HL-60/S4 treated with retinoic acid at 250 ng/mL for 4 days and 3 days (cell line): ENCODE measurements at regions not wholly inside any gene's neighbourhood (a gene's known extent, or its start where the extent isn't known, plus 50 kb on each side); places are given as distances from the start of the nearest gene placed in this dataset.
"Not testable (repeated sequence)": the region's sequence is repeated elsewhere in the genome, so short reads cannot be mapped to it uniquely, and the experiment has no call there.

Experiments
- in situ Hi-C: fragments of 300-500 bp; cut with MboI; formaldehyde crosslinking; loops from 2 replicates; pipeline ENCODE4 v1.7.0; 2022; ENCODE audit warnings: low sequenced_read_pairs

GRCh38 chr4:53702334-53703266, 111.3 kb upstream of the LNX1 start:
- in situ Hi-C loops: no loop called here

DNA sequence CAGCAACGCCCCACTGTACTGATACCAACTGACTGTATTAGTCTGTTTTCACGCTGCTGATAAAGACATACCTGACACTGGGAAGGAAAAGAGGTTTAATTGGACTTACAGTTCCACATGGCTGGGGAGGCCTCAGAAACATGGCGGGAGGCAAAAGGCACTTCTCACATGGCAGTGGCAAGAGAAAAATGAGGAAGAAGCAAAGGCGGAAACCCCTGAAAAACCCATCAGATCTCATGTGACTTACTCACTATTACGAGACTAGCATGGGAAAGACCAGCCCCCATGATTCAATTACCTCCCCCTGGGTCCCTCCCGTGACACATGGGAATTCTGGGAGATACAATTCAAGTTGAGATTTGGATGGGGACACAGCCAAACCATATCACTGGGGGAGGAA, 110.0 kb upstream of the LNX1 start:
- in situ Hi-C loops: not testable (repeated sequence)

GRCh38 chr4:53699310-53699709, 108.0 kb upstream of the LNX1 start:
- in situ Hi-C loops: not testable (repeated sequence)

DNA sequence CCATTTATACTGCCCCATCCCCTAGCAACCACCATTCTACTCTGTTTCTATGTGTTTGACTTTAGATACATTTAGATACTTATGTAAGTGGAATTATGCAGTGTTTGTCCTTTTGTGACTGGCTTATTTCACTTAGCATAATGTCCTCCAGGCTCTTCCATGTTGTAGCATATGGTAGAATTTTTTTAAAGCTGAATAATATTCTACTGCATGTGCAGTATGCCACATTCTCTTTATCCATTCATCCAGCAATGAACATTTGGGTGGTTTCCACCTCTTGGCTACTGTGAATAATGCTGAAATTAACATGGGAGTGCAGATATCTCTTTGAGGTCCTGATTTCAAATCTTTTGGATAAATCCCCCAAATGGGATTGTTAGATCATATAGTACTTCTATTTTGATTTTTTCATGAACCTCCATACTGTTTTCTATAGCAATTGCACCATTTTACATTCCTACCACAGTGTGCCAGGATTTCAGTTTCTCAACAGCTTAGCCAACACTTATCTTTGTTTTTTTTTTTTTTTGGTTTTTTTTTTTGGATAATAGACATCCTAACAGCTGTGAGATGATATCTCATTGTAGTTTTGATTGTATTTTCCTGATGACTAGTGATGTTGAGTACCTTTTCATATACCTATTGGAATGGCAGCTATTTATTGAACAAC, 105.9 kb upstream of the LNX1 start:
- in situ Hi-C loops: no loop called here

DNA sequence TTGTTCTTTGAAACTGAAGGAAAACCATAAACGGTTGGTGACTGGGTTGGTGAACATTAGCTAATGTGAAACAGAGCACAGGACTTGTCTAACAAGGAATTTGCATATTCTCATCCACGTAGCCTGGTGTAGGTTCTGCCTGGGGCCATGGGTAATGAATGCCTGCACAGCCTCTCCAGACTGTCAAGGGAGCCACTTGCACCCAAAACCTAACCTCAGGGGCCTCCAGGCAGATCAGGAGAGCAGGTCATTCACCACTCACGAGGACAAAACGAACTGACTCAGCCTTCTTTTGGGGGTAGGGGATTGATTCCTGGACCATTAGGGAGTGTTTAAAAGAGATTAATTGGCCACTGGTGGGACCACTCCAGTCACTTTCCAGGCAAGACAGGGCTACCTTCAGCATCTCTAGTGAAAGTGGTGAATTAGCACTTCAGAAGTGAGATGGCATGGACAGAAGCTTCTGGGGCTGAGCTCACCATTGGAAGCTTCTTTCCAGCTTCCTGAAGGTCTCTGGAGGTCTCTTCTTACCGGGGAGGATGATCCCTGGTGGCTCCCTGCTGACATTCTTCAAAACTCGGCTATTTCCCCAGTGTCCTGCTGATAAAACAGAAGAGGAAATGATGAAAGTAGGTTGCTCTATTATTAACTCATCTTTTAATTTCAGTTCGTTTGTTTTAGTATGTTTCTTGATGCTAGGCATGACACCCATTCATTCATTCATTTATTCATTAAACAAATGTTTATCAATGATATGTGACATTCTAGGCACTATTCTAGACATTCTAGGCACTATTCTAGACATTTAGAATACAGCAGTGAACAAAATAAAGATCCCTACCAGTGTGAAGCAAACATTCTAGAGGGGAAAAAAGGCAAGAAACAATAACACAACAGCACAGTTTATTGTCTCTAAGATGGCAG, 104.5 kb upstream of the LNX1 start:
- in situ Hi-C loops: no loop called here

DNA sequence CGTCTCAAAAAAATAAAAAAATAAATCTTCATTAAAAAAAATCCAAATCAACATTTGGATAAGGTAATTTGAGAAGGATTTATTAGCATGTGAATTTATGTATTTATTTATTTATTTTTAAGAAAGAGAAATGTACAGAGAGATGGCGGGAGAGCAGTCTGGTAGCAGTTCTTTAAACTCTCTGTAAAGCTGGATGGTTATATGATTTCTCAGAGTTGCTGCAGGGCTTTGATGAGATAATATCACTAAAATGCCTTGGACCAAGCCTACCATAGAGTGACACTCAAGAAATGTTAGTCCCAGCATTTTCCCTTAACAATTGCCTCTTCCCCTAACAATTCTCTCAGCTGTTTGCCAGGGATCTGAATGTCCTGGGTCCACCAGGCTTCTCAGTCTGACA, 103.4 kb upstream of the LNX1 start:
- in situ Hi-C loops: no loop called here

- in situ Hi-C loops: no loop called here
Measured at GRCh38 chr4:53693909-53694308, 102.6 kb upstream of the LNX1 start.

- in situ Hi-C loops: no loop called here
Measured at GRCh38 chr4:53693408-53693807, 102.1 kb upstream of the LNX1 start.

DNA sequence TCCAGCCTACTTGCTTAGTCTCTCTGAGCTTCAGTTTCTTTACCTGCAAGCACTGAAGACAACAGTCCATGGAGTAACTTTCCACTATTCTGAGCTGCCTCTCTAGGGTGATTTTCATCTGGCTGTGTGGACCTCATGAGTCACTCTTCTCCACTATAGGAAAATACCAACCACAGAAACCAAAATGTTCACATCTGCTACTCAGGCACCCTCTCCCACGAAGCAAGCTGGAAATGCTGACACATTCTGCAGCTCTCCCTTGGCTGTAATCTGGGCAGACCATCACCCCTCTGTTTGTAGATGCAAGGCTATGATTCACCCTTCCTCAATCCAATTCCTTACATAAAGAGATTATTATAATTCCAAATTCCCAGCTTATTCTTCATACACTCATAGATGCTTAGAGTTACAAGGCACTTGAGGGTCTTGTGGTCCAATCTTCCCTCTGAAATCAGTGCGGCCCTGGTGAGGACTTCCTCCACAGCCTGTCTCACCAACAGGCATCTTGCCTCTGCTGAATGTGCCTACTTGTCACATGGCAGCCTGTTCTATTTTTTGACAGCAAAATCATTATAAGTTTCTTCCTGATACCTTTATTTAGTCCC, 97.0 kb upstream of the LNX1 start:
- in situ Hi-C loops: no loop called here

DNA sequence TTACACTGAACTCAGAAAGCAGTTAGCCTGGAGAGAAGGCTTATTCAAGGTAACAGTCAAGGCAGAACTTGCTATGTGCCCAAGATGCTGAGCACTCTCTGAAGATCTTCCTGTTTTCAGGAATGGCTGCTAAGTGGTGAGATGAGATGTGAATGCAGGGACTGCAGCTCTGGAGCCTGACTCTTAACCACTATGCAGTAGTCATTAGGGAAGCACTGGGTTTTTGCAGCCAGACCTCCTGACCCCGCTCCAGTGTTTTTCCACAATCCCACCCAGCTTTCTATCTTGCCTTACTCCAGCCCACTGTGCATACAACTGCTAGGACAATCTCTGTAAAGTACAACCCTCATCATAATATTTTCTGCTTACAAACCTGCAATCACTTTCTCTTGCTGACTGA, 95.2 kb upstream of the LNX1 start:
- in situ Hi-C loops: no loop called here

DNA sequence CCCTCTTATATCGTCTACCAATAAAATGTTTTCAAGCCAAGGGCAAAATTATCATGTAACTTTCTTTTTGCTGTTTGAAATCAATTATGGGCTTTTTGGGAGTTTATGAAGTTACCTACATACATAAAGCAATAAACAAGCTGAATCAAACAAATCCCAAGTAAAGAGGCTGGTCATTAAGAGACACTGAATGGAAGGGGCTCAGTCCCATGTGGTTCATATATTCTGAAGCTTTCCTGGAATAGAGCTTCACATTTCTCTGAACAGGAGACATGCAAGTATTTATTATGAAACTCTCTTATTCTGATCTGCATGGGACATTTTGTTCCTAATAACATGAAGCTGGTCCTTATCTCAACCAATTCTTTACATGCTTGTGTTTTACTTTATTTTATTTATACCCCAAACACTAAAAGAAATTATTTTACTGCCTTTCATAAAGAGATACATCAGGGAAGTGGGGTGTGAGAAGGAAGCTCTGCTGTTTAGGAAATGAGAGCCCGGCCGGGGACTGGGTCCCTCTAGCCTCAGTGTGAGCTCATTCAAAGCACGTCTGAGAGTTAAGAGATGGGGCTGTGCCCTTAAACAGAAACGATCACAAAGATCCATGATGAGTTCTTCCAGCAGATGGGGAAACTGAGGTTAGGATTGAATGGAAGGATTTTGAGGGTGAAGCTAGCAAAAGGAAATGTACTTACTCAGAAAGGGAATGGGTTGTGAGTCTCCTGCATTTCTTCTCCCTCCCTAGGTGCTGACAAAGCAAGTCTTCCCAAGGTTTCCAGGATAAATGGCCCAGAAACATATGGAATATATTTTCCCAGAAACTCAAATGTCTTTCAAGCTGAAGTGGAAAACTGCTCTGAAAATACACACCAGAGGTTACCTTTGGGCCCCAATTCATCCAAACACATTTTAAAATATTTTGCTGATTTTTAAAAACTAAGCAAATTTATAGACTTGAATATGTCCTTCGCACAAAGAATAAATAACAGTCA, 93.1 kb upstream of the LNX1 start:
- in situ Hi-C loops: no loop called here

DNA sequence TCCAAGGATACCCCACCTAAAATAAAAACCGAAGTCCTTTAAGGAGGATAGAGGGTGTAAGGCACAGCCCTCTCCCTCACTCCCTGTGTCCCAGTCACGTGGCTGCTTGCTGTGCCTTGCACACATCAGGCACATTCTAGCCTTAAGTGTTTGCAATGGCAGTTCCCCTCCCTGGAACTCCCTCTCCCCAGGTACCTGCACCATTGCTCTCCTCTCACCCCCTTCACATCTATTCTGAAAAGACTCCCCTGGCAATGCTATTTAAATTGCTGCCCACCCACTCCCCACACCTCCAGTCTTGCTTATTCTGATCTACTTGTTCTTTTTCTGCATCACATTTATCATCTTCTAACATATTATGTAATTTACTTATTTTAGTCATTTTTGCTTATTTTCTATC, 91.6 kb upstream of the LNX1 start:
- in situ Hi-C loops: no loop called here

DNA sequence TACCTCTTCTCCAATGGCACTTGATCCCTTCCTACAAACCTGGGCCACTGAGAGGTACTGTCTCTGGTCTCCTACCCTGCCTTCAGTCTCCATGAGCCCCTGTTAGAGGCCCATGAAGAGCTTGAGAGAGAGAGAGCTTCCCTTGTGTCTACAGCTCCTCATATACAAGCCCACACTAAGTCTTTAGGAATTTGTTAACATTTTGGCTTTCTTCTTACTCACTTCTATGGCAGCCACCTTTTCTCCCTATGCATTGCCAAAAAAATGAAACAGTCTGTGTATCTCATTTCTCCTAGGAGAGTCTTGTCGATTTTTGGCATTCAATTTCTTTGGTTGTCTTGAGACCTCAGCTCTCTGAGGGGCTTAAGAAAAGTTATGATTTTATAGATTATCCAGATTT, 90.9 kb upstream of the LNX1 start:
- in situ Hi-C loops: no loop called here

DNA sequence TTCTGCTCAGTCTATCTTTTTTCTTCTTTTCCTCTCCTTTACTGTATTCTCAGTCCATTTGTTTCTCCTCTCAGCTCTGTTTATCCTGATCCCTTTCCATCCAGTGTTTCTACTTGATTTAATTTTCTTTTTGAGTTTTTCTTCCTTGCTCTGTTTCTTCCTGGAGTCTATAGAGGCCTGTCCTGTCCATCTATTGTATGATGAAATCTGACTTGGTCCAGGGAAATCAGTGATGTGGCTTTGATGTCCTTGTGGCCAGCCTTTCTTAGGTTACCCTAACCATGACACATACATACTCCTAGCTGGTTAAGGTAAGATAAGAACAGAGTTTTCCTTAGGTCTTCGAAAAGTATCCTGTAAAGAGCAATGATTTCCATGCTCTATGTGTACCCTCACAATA, 89.3 kb upstream of the LNX1 start:
- in situ Hi-C loops: no loop called here

DNA sequence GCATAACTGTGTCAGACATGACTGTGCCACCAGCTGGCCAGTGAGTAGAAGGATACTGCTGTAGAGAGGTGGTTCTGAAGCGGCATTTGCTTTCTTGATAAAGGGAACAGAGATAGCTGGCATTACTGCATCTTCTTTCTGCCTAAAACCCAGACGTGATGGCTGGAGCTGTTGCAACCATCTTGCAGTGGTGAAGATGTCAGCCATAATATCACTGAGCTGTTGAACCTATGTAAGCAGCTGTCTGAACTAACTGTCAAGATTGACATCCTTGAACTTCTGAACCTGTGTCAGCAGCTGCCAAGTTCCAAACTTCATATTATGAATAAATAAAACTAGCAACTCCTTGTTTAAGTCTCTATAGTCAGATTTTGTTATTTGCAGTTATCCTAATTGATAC, 88.9 kb upstream of the LNX1 start:
- in situ Hi-C loops: no loop called here

- in situ Hi-C loops: no loop called here
Measured at GRCh38 chr4:53676402-53676871, 85.2 kb upstream of the LNX1 start.

DNA sequence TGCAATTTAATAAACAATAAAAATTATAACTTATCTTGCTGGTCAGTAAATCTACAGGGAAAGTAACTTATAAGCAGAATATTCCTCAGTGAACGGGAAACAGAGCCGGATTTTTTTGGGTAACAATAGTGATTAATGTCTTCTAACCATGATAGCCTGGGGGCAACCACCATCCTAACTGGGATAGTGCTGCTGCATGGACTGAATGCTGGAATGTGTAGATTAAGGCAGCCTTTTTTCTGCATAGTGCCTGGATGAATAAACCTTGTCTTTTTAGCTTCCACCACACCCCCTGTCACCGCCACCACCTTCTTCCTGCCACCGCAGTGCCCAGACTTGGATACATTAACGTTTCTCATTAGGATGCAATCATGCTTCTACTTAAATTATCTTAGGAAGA, 83.6 kb upstream of the LNX1 start:
- in situ Hi-C loops: no loop called here

- in situ Hi-C loops: no loop called here
Measured at GRCh38 chr4:53672873-53673272, 81.6 kb upstream of the LNX1 start.

GRCh38 chr4:53671757-53672156, 80.5 kb upstream of the LNX1 start:
- in situ Hi-C loops: no loop called here

- in situ Hi-C loops: no loop called here
Measured at GRCh38 chr4:53659737-53660136, 68.5 kb upstream of the LNX1 start.
